ENCODE measurements at regions not wholly inside any gene's neighbourhood (a gene's known extent, or its start where the extent isn't known, plus 50 kb on each side); places are given as distances from the start of the nearest gene placed in this dataset.
A peak's percentile ranks its signal among the peaks of the same experiment; 100 is the strongest.

- H3K4me1 ChIP-seq (ENCODE audit: control insufficient read depth in 1 of 2, insufficient read depth in 2 of 2, low read depth in 1 of 2, low read length in 1 of 2), result peaks cover 16 to 30% of the 10 kb centered on the region in 2 experiments; a peak in 3 of 4 replicates
- TF ChIP-seq MEF2A (IDR thresholded peaks at IDR 0.05; ENCODE audit: borderline replicate concordance, low read depth) (0 out of 2 replicates have a peak, but pooled peaks have one; percentile 30), FOSL2 (IDR thresholded peaks at IDR 0.05; ENCODE audit: borderline replicate concordance, low read depth) (peak; percentile 100), TCF12 (IDR thresholded peaks at IDR 0.05) (peak; percentile 92), NFIC (IDR thresholded peaks at IDR 0.05; ENCODE audit: borderline replicate concordance) (peak; percentile 82), JUND (IDR thresholded peaks at IDR 0.05) (peak; percentile 100), ZBTB33 (IDR thresholded peaks at IDR 0.05; ENCODE audit: borderline replicate concordance, low read depth) (peak; percentile 55; the same call in 1 of the 2 replicates), FOXM1 (IDR thresholded peaks at IDR 0.05; ENCODE audit: low read depth) (no peak), RAD21 (IDR thresholded peaks at IDR 0.05; ENCODE audit: low read length) (no peak), EZH2phosphoT487 (IDR thresholded peaks at IDR 0.05; ENCODE audit: borderline replicate concordance, low read depth) (no peak), POLR2AphosphoS5 (IDR thresholded peaks at IDR 0.05; ENCODE audit: low read depth, low read length) (peak; percentile 88; the same call in 1 of the 2 replicates), GATA2 (CRISPR knock-in tag; IDR thresholded peaks at IDR 0.05) (no peak), REST (IDR thresholded peaks at IDR 0.05; ENCODE audit: low read depth, low read length) (0 out of 2 replicates have a peak, but pooled peaks have one; percentile 33), USF2 (IDR thresholded peaks at IDR 0.05; ENCODE audit: borderline replicate concordance, low read depth, low read length) (no peak), RXRA (IDR thresholded peaks at IDR 0.05; ENCODE audit: borderline replicate concordance, low read depth) (peak; percentile 86; the same call in 1 of the 2 replicates), SIN3A (IDR thresholded peaks at IDR 0.05; ENCODE audit: borderline replicate concordance, low read depth, low read length) (peak; percentile 31; the same call in 1 of the 2 replicates), TEAD4 (IDR thresholded peaks at IDR 0.05; ENCODE audit: borderline replicate concordance, insufficient read depth) (peak; percentile 87; the same call in 1 of the 2 replicates), PBX3 (IDR thresholded peaks at IDR 0.05) (peak; percentile 95), CTCF (IDR thresholded peaks at IDR 0.05) (no peak), EP300 (IDR thresholded peaks at IDR 0.05; ENCODE audit: borderline replicate concordance in 1 of 2, low read depth in 1 of 2, low read length in 1 of 2) (peak in 1 of 2 experiments; percentile 97; a peak in 2 of 4 replicates)
- CTCF ChIA-PET, result no interaction called here
- no peaks in the 10 kb centered on the region for H3K36me3 ChIP-seq (replicated peaks in 1 of 2; ENCODE audit: control insufficient read depth in 1 of 2, insufficient read depth in 2 of 2, low read length in 1 of 2)
- H3F3A ChIP-seq (replicated peaks; ENCODE audit: insufficient read depth), result peaks cover 17% of the 10 kb centered on the region
- POLR2A ChIA-PET, result no interaction called here
- H3K9me2 ChIP-seq, result no peaks in the 10 kb centered on the region
- H3K79me2 ChIP-seq (ENCODE audit: insufficient read depth), result no peaks in the 10 kb centered on the region
- H3K4me3 ChIP-seq (ENCODE audit: low read depth in 2 of 2, low read length in 1 of 2), result no peak overlapping the region
- H3K9ac ChIP-seq, result peak overlapping the region; percentile 37; the same call in 1 of the 2 replicates
- peak overlapping the region; percentile 43; the same call in 1 of the 2 replicates for H2AFZ ChIP-seq (ENCODE audit: low read depth)
- DNase-seq, result no peak
- no peaks in the 10 kb centered on the region for H3K27me3 ChIP-seq (ENCODE audit: insufficient read depth)
- H3K4me2 ChIP-seq, result peak overlapping the region; percentile 66
- no peaks in the 10 kb centered on the region for H3K9me3 ChIP-seq
- peak overlapping the region; percentile 28 to 89; a peak in 3 of 4 replicates for H3K27ac ChIP-seq (ENCODE audit: low read depth in 2 of 2, low read length in 1 of 2)
- WGBS (ENCODE audit: low lambda C conversion rate), result 35% methylated on average over 6 of the region's 6 CpGs
- H4K20me1 ChIP-seq (ENCODE audit: insufficient read depth), result no peaks in the 10 kb centered on the region
Measured at GRCh38 chr9:115373000-115373709, 255.2 kb upstream of the TNC start.

Measured in SK-N-SH (cell line).